Stimulated activated naive CD8-positive, alpha-beta T cell treated with anti-CD3 and anti-CD28 coated beads, Interleukin-15, Interleukin-2, amounts not matched to agents 100 U/mL and 50 U/mL, for 24 hours (primary cell): ENCODE measurements at regions not wholly inside any gene's neighbourhood (a gene's known extent, or its start where the extent isn't known, plus 50 kb on each side); places are given as distances from the start of the nearest gene placed in this dataset.
A peak's percentile ranks its signal among the peaks of the same experiment; 100 is the strongest.

ENCODE experiments used
- ATAC-seq: fragments of 150-1000 bp; cut with Tn5 transposase; one replicate; pipeline ENCODE4 v1.10.0; 2021
- DNase-seq: peaks from one replicate; pipeline ENCODE4 v3.0.0; 2021

DNA sequence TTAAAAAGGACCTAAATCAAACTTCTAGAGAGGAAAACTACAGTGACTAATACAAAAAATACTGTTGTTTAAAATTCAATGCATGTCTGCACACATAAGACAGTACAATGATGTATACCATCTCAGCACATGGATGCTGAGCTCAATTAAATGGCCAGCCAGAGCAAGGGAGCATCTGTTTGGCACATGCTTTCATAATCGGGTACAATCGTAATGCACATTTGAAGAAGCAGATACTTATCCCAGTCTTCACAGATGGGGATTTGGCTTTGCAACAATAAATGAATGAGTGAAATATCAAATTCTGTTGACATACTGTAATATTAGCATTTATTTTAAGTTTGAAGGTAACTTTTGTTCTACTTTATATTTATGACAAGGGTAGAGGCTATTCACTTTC, 187.8 kb downstream of the CRPPA start:
- no peak for DNase-seq
- no peak for ATAC-seq

DNA sequence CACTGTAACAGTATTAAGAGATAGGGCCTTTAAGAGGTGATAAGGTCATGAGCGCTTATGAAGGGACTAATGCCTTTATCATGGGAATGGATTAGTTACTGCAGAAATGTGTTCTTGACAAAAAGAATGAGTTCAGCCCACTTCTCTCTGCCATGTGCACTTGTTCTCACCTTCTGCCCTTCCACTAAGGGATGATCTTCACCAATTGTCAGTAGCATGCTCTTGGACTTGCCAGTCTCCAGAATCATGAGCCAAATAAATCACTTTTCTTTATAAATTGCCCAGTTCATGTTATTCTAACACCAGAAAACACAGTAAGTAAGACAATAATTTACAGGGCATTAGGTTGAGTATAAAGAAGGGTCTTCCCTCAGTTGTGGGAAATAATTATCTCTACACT, 189.1 kb downstream of the CRPPA start:
- ATAC-seq, result no peak
- DNase-seq, result no peak

DNA sequence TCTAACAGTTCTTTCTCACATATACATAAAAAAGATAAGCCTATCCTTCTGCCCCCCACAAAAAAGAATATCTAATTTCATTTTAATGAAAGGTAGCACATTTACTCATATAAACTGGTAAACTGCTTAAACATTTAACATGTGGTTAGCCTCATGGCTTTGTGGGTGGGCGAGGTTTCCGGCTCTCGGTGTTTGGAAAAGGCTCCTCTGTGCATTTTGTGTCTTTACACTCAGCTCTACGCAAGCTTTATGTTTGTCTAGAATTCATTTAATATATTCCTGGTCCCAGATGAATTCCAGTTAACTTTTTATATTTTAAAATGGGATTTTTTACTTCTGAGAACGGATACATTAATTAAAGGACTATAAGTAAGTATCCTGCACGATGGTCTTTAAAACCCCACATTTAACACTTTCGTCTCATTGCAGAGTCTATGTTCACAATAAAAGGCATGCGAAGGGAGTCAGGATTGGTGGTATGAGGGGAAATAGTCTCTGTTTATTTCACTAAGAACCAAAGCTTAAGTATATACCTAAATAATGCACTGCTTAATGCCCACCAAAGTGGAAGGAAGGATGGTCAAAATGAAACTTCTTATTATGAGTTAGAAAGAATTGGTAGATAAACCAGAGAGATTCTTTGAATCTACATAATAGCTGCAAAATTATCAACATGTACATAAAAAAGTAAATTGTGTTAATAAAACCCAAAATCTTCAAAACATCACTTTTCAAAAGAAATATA, 197.2 kb downstream of the CRPPA start:
- ATAC-seq, result peak; percentile 28
- DNase-seq, result peak; percentile 19

DNA sequence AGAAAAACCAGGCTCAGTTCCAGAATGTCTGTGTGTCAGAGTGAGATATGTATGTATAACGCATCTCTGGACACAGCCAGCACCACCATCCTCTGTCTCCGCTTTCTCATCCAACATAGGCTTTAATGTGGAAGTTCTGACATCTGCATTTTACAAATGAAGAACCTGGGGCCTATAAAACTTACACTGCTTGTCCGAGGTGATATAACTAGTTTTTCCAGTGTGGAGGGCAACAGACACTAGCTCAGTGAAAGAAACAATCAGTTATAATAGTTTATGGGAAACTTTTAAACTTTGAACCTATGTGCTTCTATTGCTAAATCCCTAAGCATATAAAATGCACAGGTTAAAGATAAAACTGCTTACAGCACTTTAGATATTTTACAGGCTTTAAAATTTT, 208.7 kb downstream of the CRPPA start:
- DNase-seq (no peak), ATAC-seq (no peak)

DNA sequence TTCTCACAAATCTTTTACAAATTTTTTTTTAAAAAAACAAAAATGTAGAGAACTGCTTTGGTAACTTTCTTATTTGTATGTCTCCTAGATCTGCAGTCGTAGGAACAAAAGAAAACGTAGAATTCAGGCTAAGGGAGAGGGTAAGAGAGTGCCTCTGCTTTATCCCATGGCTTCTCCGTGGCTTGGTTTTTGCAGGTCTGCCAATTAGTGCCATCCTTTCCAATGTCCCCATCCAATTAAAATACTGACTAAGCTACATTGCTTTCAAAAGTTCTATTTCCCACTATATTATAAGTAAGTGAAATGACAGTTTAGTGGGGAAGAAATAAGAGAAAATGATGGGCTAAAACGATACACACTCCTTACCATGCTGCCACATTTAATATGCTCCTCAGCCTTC, 209.3 kb downstream of the CRPPA start:
- ATAC-seq, result no peak
- DNase-seq, result no peak

DNA sequence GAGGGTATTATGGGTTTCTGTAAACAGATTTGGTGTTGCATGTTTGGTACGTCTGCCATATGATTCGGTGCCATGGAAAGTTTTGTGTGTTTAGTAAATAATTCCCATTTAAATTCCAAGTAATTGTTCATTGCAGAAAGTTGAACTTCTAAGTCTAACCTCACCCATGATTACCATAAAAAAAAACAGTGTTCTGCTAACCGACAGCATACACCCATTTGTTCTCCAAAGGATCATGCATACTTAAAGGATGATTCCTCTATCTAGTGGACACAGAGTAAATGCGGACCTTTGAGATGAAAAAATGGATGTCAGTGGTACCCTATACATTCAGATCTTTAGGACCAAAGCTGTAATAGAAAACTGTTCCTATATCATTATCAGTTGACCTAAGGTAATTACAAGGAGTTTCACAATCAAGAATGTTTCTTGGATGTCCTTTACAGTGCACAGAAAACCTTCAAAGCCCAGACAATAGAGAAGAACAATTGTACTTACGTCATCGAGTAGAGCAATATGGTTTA, 209.9 kb downstream of the CRPPA start:
- ATAC-seq (no peak), DNase-seq (no peak)

DNA sequence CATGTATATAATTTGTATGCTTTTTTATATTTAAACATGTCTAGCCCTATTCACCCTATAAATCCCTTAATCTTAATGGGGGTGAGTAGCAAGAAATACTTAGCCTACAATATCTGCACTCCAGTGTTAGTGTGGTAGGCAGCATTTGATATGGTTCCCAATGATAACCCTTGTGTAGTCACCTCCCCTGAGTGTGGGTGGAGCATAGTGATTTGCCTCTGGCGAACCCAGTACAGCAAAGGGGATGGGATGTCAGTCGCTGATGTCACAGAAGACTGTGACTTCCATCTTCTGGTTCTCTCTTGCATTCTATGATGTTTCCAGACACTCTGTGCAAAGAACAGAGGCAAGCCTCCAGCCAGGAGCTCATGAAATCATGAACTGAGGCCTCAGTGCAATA, 211.2 kb downstream of the CRPPA start:
- ATAC-seq (no peak), DNase-seq (no peak)

DNA sequence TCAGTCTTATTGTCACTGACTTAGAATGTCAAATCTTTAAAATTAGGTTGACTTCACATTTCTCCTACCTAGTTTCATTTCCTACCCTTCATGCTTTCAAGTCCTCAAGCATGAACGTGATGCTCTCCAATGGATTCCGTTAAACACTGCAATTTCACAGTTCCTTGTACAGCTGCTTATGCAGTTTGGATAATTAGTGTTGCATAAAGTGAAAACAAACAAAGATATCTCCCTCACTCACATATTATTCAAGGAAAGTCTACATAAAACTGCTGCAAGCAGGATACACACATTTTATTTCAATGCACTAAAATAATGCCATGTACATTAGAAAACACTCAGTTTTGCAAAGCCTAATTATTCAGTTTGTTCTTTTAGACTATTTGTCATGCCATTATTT, 214.0 kb downstream of the CRPPA start:
- no peak for DNase-seq
- ATAC-seq, result no peak

DNA sequence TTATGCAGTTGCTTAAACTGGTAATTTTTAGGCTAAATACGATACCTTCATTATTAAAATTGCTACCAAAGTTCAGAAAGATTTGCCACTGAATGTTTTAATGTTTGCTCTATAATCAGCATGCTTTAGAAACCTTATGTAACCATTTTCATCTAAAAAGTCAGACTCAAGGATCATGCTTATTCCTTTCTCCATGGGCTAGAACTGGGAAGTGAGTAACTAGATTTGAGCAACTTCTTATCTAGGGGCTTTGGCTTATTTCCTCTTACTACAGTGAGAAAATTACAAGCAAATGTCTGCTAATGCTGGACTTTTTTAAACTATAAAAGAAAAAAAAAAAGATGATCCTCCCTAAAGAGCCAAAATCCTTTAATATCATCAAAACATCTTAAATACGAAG, 215.9 kb downstream of the CRPPA start:
- no peak for ATAC-seq

DNA sequence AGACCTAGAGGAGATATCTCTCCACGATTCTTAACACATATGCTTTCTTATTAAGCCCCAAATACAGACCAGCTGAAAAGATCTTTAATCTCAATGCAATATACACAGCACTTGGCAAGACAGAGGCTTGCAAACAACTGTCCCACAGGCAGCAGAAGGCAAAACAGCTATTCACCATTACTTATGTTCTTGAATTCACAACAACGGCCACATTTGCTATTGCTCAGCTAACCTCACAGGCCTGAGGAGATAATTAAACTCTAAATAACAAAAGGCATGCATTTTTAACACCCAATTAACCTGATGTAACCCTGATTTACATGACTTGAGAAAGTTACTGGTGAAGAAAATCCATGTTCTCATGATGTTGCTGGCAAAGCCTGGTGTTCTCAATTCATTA, 216.4 kb downstream of the CRPPA start:
- no peak for ATAC-seq

More for the DNA sequence above, 215.9 kb downstream of the CRPPA start:
- no peak for DNase-seq

DNA sequence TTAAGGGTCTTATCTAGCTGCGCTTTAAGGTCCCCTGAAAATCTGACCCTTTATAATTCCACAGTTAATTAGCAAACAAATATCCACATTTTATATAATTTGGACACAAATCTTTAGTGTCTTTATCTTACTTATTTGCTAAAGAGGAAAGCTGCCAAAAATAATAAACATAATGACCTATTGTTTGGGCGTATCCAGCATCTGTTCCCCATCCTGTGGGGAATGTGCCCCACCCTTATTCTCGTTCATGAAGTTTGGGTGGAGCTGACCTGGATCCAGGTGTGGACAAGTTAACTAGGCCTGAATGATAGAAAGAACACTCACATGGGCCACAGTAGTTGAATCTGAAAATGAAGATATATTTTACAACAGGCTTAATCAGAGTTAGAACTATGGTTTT, 218.3 kb downstream of the CRPPA start:
- ATAC-seq, result no peak
- no peak for DNase-seq

More for the DNA sequence above, 216.4 kb downstream of the CRPPA start:
- DNase-seq, result no peak

DNA sequence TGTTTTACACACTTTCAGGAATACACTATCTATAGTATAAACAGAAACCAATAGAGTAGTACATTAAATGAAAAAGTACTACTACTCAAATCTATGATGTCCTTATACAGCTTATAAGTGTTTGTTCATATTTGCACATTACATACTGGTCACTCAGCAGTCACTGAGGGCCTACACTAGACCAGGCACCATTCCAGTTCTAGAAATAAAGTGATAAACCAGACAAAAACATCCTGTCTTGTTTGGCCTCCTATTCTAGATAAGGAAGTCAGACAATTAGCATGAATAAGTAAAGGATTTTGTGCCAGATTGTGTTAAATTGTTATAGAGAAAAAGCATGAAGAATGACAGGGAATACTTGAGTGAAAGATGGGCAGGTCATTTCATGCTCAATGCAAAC, 219.0 kb downstream of the CRPPA start:
- ATAC-seq (no peak), DNase-seq (no peak)

DNA sequence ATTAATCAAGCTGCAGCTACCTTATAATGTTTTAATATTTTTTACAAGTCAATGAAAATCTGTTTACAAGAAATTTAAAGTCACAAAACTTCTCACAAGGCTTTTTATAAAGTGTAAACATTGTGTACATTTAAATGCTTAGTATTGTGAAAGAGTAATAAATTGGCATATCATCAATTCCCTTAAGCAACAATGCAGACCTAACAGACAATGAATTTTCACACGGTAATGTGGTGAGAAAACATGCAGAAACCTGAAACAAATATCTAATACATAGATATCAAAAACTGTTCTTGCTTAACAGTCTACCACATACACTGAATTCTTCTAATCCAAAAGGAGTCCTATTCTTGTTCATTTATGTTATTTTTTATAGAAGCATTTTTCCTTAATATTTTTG, 220.7 kb downstream of the CRPPA start:
- ATAC-seq (no peak), DNase-seq (no peak)

DNA sequence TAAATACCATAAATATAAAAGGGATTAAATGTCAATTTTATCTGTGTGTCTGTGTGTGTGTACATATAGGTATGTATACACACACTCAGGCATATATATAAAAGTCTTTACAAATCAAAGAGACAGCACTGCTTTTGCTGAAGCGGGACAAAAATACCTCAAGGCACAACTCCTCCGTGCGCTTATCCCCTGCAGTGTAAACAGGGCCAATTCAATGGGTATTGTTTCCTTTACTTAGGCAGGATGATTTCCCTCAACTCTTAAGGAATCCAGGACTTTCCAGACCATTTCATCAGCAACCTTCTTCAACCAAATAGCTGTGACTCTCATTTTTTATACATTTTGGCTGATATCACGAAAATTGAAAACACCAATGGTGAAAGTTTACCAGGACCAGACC, 227.7 kb downstream of the CRPPA start:
- ATAC-seq (no peak), DNase-seq (no peak)

DNA sequence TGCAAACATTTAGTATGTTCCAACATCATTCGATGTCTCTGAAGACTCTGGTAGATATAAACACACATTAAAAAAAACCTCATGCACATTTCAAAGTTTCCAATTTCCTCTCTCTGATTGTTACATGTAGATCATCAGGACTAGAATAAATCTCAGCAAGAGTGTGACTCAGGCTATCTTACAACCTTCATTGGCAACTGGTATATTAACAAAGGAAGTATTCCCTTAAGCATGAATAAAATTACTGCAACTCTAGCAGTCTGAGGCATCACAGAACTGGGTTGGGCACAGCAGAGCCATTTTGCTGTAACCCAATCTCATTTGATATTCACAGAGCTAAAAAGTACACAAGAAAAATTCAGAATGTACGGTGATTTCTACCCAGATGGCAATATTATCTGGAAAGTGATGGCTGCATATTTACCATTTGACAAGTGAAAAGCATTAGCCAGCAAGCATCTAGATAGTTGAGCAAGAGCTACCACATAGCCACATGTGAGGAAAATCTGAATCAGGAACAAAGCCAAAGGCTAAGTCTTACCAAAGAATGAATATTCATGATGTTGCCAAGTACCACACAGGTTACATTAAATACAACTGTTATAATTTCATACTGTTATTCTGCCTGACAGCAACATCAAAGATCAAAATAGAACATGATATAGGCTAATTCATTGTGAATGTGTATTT, 232.2 kb downstream of the CRPPA start:
- DNase-seq (no peak), ATAC-seq (no peak)

DNA sequence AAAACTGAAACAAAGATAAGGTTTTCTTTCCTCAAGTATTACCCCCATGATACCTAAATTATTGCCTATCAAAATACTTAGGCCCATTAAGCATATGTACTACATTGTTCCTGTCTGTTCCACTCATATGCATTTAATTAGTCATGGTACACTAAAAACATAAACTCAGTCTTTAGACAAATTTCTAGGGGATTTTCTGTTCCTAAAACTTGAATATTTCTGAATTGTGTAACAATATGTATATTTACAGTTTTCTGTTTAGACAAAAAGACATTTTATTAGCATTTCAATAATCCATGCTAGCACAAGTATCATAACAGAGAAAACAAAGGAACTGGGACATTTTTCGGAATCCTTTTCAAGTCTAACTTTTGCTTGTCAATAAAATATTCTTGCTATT, 234.2 kb downstream of the CRPPA start:
- ATAC-seq (no peak), DNase-seq (no peak)

DNA sequence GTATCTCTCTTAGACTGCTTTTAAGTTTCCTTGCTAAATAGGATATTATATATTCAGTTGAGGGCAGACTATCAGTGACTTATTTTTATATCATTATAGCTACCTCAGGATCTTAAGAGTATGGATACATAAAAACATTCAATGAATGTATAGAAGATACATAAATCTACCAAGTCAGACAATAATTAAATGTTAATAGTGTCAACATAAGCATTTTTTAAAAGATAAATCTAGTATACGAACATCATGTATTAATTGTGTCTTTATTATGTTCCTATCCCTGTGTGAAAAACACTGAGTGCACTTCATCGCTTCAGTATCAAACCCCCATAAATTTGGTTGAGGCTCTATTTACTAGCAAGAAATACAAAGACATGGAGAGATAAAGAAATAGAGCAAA, 242.8 kb downstream of the CRPPA start:
- ATAC-seq (no peak), DNase-seq (no peak)

DNA sequence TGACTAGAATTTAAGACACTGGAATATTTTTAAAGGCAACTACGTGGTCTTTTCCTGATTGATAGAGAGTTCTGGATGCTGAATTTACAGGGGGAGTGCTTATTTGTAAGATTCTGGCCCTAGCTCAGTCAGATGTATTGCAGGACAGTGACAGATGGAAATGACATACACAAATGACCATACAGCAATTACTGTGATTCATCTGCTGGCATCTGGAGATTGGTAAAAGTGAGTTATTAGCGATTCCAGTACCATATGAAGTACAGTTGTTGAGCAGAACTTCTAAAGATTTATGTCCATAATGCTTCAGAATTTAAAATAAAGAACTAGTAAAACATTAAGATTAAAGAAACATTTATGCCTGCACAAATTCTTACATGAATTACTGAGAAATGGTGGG, 243.2 kb downstream of the CRPPA start:
- ATAC-seq, result no peak

DNA sequence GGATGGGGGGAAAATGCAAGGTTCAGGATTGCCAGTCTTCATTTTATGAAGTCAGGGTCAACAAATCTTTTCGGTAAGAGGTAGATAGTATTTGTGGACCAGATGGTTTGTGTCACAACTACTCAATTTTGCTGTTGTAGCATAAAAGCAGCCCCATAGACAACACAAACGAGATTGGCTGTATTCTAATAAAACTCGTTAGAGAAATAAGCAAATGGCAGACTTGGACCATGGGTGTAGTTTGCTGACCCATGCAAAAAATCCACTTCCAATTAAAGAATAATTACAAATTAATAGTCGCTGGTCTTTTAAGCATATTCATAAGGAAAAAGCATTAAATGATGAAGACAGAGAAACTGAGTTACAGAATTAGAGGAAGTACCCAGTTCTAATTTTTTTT, 247.1 kb downstream of the CRPPA start:
- ATAC-seq (no peak), DNase-seq (no peak)

More for the DNA sequence above, 243.2 kb downstream of the CRPPA start:
- DNase-seq, result no peak

DNA sequence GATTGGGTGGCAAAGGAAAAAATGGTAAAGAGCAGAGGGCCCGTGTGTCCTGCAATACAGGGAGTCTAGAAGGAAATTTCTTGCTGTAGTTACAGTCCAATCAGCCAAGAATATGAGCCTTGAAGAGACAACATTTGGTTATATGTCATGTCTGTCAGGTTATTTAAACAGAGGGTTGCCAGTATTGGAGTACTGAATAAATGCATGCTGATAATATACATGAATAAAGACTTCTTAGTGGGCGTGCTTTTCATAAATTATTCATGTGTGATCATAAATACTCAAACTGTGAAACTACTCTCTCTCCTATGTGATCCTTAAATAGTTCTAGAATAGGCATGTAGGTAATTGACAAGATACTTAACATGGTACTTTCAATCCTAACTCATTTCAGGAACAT, 249.0 kb downstream of the CRPPA start:
- ATAC-seq (no peak), DNase-seq (no peak)

DNA sequence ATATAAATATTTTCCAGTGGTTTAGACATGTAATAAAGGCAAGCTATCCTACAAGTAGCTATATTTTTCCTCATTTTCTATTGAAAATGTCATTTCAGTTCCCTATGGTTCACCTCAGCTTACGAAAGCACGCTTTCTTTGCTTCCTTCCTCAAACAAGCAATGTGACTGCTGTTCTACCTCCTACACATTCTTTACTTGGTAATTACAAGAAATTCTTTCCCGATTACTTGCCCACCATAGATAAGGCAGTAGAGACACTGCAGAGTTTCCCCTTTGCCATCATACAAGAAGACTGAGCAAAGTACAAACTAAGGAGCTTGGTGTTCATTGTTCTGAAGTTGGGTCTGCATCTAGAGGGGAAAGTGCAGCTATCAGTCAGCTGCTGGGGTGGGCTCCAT, 249.4 kb downstream of the CRPPA start:
- ATAC-seq (no peak), DNase-seq (no peak)

DNA sequence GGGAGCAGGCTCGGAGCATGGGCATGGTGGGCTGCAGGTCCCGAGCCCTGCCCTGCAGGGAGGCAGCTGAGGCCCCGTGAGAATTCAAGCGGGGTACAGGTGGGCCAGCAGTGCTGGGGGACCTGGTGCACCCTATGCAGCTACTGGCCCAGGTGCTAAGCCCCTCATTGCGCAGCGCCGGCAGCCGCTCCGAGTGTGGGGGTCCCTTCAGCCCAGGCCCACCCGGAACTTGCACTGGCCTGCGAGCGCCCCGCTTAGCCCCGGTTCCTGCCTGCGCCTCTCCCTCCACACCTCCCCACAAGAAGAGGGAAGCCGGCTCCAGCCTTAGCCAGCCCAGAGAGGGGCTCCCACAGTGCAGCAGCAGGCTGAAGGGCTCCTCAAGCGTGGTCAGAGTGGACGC, 250.7 kb downstream of the CRPPA start:
- no peak for ATAC-seq

DNA sequence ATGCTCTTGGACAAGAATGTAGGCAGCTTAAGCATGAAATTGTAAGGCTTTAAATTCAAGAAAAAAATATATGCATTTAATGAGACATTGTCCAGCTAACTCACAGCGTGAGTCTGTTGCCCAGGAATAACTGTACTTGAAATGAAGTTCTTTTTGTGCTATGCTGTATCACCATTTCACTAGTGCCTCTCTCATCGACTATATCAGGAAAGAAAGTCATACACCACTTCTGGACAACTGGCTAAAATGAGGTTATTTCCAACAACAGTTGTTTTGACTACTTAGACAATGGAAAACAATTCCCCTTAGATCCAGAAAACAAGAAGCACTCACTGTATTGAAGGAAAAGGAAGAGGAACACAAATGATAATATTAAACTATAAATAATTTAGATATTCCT, 251.8 kb downstream of the CRPPA start:
- DNase-seq (no peak), ATAC-seq (no peak)

More for the DNA sequence above, 250.7 kb downstream of the CRPPA start:
- no peak for DNase-seq

DNA sequence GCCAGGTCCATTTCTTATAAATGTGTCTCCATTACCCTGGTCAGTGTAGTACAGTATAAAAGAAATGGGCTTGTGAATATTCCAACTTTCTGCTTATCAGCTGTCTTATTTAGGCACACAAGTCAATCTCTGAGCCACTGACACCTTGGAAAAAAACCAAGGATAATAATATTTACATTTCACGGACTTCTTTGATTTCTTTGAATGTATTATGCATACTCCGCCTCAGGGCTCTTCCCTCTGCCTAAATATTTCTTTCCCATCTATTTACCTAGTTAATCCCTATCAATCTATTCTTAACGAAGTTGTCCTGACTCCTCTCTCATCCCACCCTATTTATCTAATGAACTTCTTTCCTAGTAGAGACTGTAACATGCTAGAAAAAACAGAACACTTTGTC, 253.8 kb downstream of the CRPPA start:
- ATAC-seq, result no peak
- no peak for DNase-seq
